GM23338 (cell line): ENCODE measurements at regions not wholly inside any gene's neighbourhood (a gene's known extent, or its start where the extent isn't known, plus 50 kb on each side); places are given as distances from the start of the nearest gene placed in this dataset.

Experiments used
- CTCF ChIP-seq, 2 experiments: fragments of 200-600 bp in 1 of 2; sonication (generic) in 1 of 2; conservative IDR thresholded peaks; 2 replicates each; pipeline versions ENCODE4 v1.5.1 to v1.6.1; 2016 to 2017; ENCODE audit warnings: antibody characterized with exemption in 2 of 2, low read depth in 2 of 2, mild to moderate bottlenecking in 2 of 2, moderate library complexity in 1 of 2
- ETS1 ChIP-seq: IDR thresholded peaks from 2 replicates; pipeline ENCODE4 v1.6.1; 2016; ENCODE audit warnings: antibody characterized with exemption
- EZH2 ChIP-seq: fragments of 200-600 bp; sonication (generic); IDR thresholded peaks from one replicate; pipeline ENCODE4 v1.8.0; 2017; ENCODE audit warnings: antibody characterized with exemption, mild to moderate bottlenecking, low read depth; ENCODE audit not compliant: unreplicated experiment
- EZH2phosphoT487 ChIP-seq: fragments of 200-600 bp; sonication (generic); IDR thresholded peaks from one replicate; pipeline ENCODE4 v1.8.1; 2018; ENCODE audit warnings: antibody characterized with exemption; ENCODE audit not compliant: unreplicated experiment
- JUNB ChIP-seq: IDR thresholded peaks from one replicate; pipeline ENCODE4 v1.6.1; 2016; ENCODE audit warnings: antibody characterized with exemption; ENCODE audit not compliant: unreplicated experiment
- NANOG ChIP-seq: IDR thresholded peaks from 2 replicates; pipeline ENCODE4 v1.6.1; 2016; ENCODE audit warnings: antibody characterized with exemption, borderline replicate concordance
- POLR2AphosphoS5 ChIP-seq: IDR thresholded peaks from 2 replicates; pipeline ENCODE4 v1.6.1; 2016; ENCODE audit warnings: antibody characterized with exemption, low read depth
- REST ChIP-seq: IDR thresholded peaks from one replicate; pipeline ENCODE4 v1.6.1; 2018; ENCODE audit warnings: antibody characterized with exemption; ENCODE audit not compliant: unreplicated experiment
- STAT1 ChIP-seq: IDR thresholded peaks from one replicate; pipeline ENCODE4 v1.6.1; 2016; ENCODE audit warnings: antibody characterized with exemption; ENCODE audit not compliant: unreplicated experiment
- ZNF114 ChIP-seq: fragments of 250-450 bp; sonication (Bioruptor Pico); IDR thresholded peaks from 2 replicates; pipeline ENCODE4 v1.5.0; 2020; ENCODE audit warnings: mild to moderate bottlenecking, moderate library complexity

GRCh38 chr6:44609051-44609612 lies 221.6 kb downstream of the CDC5L start:
- TF ChIP-seq POLR2AphosphoS5 (no peak), CTCF (conservative IDR thresholded peaks at IDR 0.05; ENCODE audit: low read depth in 2 of 2) (no peak), EZH2phosphoT487 (no peak), EZH2 (no peak), REST (no peak), STAT1 (no peak), JUNB (no peak), ETS1 (no peak), ZNF114 (no peak), NANOG (no peak)
